HL-60 (cell line): ENCODE measurements at regions not wholly inside any gene's neighbourhood (a gene's known extent, or its start where the extent isn't known, plus 50 kb on each side); places are given as distances from the start of the nearest gene placed in this dataset.

Experiments
- DNase-seq, 2 experiments: peaks; one replicate each; pipeline ENCODE4 v3.0.0-alpha.2; 2010 to 2020; ENCODE audit warnings: low read depth in 1 of 2, low spot score in 1 of 2
- H3K27ac ChIP-seq: fragments of 250-450 bp; sonication (Bioruptor Pico); replicated peaks from 2 replicates; pipeline ENCODE4 v1.5.1; 2020; ENCODE audit warnings: mild to moderate bottlenecking, moderate library complexity
- H3K27me3 ChIP-seq: fragments of 250-450 bp; sonication (Bioruptor Pico); 2 replicates; pipeline ENCODE4 v1.5.1; 2021; ENCODE audit warnings: mild to moderate bottlenecking, moderate library complexity; ENCODE audit not compliant: insufficient read depth, poor library complexity, severe bottlenecking
- H3K4me3 ChIP-seq: replicated peaks from 2 replicates; pipeline ENCODE4 v1.5.1; 2011; ENCODE audit warnings: mild to moderate bottlenecking, control low read depth, low read length; ENCODE audit not compliant: insufficient read depth
- CTCF ChIP-seq: IDR thresholded peaks from one replicate; pipeline ENCODE4 v1.5.1; 2011; ENCODE audit warnings: low read length, control low read depth, inconsistent platforms; ENCODE audit not compliant: insufficient read depth
- GABPA ChIP-seq: IDR thresholded peaks from 2 replicates; pipeline ENCODE4 v1.6.1; 2012; ENCODE audit warnings: low read depth
- POLR2AphosphoS5 ChIP-seq: IDR thresholded peaks from 2 replicates; pipeline ENCODE4 v1.6.1; 2012; ENCODE audit warnings: low read depth
- REST ChIP-seq: IDR thresholded peaks from 2 replicates; pipeline ENCODE4 v1.6.1; 2012; ENCODE audit warnings: low read depth; ENCODE audit not compliant: insufficient replicate concordance
- SPI1 ChIP-seq: IDR thresholded peaks from 2 replicates; pipeline ENCODE4 v1.6.1; 2012; ENCODE audit warnings: low read depth, mild to moderate bottlenecking, borderline replicate concordance

- no peak overlapping the region for H3K4me3 ChIP-seq
- no peak for TF ChIP-seq SPI1
- TF ChIP-seq POLR2AphosphoS5 = no peak
- TF ChIP-seq CTCF = no peak
- no peak for TF ChIP-seq GABPA
- no peak for TF ChIP-seq REST
- no peak overlapping the region for H3K27ac ChIP-seq
- DNase-seq = no peak
- H3K27me3 ChIP-seq = no peaks in the 10 kb centered on the region
Measured at GRCh38 chr9:105975886-105976645, 281.7 kb downstream of the TMEM38B start.

- no peak overlapping the region for H3K4me3 ChIP-seq
- H3K27me3 ChIP-seq = no peaks in the 10 kb centered on the region
- TF ChIP-seq POLR2AphosphoS5 = no peak
- H3K27ac ChIP-seq = no peak overlapping the region
- no peak for DNase-seq
Measured at GRCh38 chr9:105978336-105978735, 284.0 kb downstream of the TMEM38B start.

GRCh38 chr9:105978826-105979225, 284.5 kb downstream of the TMEM38B start:
- Histone ChIP-seq H3K4me3 (no peak overlapping the region), H3K27me3 (no peaks in the 10 kb centered on the region), H3K27ac (no peak overlapping the region)
- no peak for TF ChIP-seq REST
- no peak for TF ChIP-seq SPI1
- TF ChIP-seq CTCF = no peak
- TF ChIP-seq POLR2AphosphoS5 = no peak
- TF ChIP-seq GABPA = no peak
- DNase-seq = no peak

- H3K27me3 ChIP-seq = no peaks in the 10 kb centered on the region
- DNase-seq = no peak
- H3K4me3 ChIP-seq = no peak overlapping the region
- no peak overlapping the region for H3K27ac ChIP-seq
- TF ChIP-seq POLR2AphosphoS5 (no peak), SPI1 (no peak)
Measured at GRCh38 chr9:105979290-105979689, 284.9 kb downstream of the TMEM38B start.

GRCh38 chr9:105984714-105985113, 290.4 kb downstream of the TMEM38B start:
- H3K27ac ChIP-seq = no peak overlapping the region
- no peak overlapping the region for H3K4me3 ChIP-seq
- DNase-seq = no peak
- TF ChIP-seq SPI1 (no peak), POLR2AphosphoS5 (no peak), GABPA (no peak), CTCF (no peak), REST (no peak)
- H3K27me3 ChIP-seq = no peaks in the 10 kb centered on the region
